HUES64 (cell line): ENCODE measurements at regions not wholly inside any gene's neighbourhood (a gene's known extent, or its start where the extent isn't known, plus 50 kb on each side); places are given as distances from the start of the nearest gene placed in this dataset.
"Not testable (repeated sequence)": the region's sequence is repeated elsewhere in the genome, so short reads cannot be mapped to it uniquely, and the experiment has no call there.

Experiments used
- H3K27ac ChIP-seq: 2 replicates; pipeline ENCODE4 v1.7.0; 2013; ENCODE audit warnings: low read depth, low read length, inconsistent platforms
- H3K27me3 ChIP-seq: 2 replicates; pipeline ENCODE4 v1.6.1; 2013; ENCODE audit warnings: mild to moderate bottlenecking, low read length; ENCODE audit not compliant: insufficient read depth
- H3K36me3 ChIP-seq: 2 replicates; pipeline ENCODE4 v1.6.1; 2013; ENCODE audit warnings: mild to moderate bottlenecking, low read length; ENCODE audit not compliant: insufficient read depth
- H3K4me1 ChIP-seq: 2 replicates; pipeline ENCODE4 v1.6.1; 2013; ENCODE audit warnings: mild to moderate bottlenecking, low read length, moderate library complexity; ENCODE audit not compliant: insufficient read depth
- H3K4me3 ChIP-seq: 2 replicates; pipeline ENCODE4 v1.5.1; 2013; ENCODE audit warnings: mild to moderate bottlenecking, low read length, moderate library complexity
- H3K9ac ChIP-seq: 2 replicates; pipeline ENCODE4 v1.6.1; 2013; ENCODE audit warnings: mild to moderate bottlenecking, low read depth, low read length
- H3K9me3 ChIP-seq: 2 replicates; pipeline ENCODE4 v1.6.1; 2013; ENCODE audit warnings: low read depth, low read length; ENCODE audit not compliant: insufficient read depth
- WGBS: fragments of 150-250, 120-280 bp; methylation state at CpG from one replicate; pipeline ENCODE4 v1.1.7; 2013; ENCODE audit warnings: missing lambda C conversion rate; 5-methylcytosine and 5-hydroxymethylcytosine counted together

DNA sequence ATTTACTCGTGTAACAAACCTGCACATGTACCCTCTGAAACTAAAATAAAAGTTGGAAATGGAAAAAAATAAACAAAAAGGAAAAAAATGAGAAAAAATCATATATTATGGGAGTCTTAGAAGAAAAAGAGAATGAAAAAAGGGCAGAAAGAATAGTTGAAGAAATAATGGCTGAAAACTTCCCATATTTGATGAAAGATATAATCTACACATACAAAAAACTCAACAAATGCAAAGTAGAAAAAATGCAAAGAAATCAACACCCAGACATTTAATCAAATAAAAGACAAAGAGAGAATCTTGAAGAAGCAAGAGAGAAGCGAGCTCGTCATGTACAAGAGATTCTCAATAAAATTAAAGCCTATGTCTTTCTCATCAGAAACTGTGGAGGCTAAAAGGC is 73.8 kb downstream of the SLC25A46 start:
- Histone ChIP-seq H3K4me3 (no peak overlapping the region), H3K27ac (no peak overlapping the region), H3K9ac (no peak overlapping the region), H3K4me1 (no peaks in the 10 kb centered on the region), H3K27me3 (no peaks in the 10 kb centered on the region), H3K9me3 (no peaks in the 10 kb centered on the region), H3K36me3 (no peaks in the 10 kb centered on the region)
- WGBS, result 100% methylated on average over 2 of the region's 3 CpGs

DNA sequence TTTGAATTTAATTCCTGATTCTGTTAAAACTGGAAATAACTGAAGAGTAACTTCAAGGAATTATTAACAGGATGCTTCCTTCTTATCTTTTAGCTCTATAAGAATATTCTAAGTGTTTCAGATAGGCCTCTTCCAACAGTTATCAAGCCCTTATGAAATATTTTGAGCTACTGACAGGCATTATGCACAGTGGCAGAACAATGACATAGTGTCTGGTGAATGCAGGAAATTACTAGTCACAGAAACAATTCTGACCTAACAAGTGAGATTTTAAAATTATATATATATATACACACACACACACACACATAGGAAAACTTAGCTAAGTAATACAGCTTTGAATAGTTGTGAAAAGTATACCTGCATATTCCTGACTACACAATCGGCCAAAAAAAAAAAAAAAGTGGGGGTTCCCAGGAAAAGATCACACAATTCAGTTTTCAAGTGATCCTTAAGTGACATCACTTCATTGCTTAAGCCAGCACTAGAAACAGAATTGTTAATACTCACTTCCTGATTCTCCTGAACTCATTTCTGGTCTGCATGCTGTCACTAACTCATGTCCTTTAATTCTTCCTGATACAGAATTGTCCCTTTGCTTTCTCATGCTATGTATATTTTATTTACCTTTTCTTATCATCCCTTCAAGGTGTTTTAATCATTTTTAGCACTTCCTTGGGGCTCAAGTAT is 77.3 kb downstream of the SLC25A46 start:
- H3K9me3 ChIP-seq, result no peaks in the 10 kb centered on the region
- no peak overlapping the region for H3K4me3 ChIP-seq
- H3K36me3 ChIP-seq, result no peaks in the 10 kb centered on the region
- no peak overlapping the region for H3K27ac ChIP-seq
- no peak overlapping the region for H3K9ac ChIP-seq
- H3K4me1 ChIP-seq, result no peaks in the 10 kb centered on the region
- no peaks in the 10 kb centered on the region for H3K27me3 ChIP-seq
- WGBS, result 81% methylated on average over 1 of the region's 1 CpG

DNA sequence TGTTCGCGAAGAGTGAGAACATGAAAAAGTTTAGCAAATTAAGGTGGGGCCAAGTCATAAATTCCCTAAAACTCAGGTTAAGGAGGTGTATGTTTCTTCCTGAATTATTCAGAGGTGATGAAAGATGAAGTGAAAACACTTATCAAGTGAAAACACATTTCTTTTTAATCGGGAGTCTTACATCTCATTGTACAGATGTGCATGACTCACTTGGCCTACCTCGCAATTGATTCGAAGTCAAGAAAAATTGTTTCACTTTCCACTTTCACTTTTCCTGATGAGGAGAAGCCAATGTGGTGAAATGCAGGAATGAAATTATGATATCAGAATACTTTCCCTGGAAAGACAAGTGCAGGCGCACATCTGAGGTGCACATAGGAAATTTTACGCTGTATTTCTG is 78.7 kb downstream of the SLC25A46 start:
- H3K9ac ChIP-seq, result no peak overlapping the region
- H3K27ac ChIP-seq, result no peak overlapping the region
- no peaks in the 10 kb centered on the region for H3K9me3 ChIP-seq
- WGBS, result 97% methylated on average over 7 of the region's 7 CpGs
- no peaks in the 10 kb centered on the region for H3K27me3 ChIP-seq
- no peaks in the 10 kb centered on the region for H3K36me3 ChIP-seq
- no peak overlapping the region for H3K4me3 ChIP-seq
- no peaks in the 10 kb centered on the region for H3K4me1 ChIP-seq

DNA sequence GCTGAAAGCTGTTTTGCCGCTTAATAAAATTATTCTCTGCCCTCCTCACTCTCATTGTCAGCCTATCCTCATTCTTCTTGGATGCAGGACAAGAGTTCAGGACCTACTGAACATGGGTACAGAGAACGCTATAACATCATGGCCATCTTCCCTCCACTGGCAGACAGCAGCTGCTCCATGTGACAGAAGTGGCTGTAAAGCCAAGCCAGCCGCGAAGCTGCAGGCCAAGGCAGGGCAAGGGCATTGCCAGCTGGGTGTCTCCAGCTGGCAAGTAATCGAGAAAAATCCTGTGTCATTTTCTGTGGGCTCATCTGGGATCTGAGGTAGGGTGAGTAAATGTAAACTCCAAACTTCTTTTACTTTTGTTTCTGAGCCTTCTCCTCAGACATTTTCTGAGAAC is 84.8 kb downstream of the SLC25A46 start:
- no peak overlapping the region for H3K4me3 ChIP-seq
- H3K9me3 ChIP-seq, result peaks cover 39% of the 10 kb centered on the region
- no peaks in the 10 kb centered on the region for H3K4me1 ChIP-seq
- no peak overlapping the region for H3K27ac ChIP-seq
- H3K27me3 ChIP-seq, result no peaks in the 10 kb centered on the region
- no peak overlapping the region for H3K9ac ChIP-seq
- 97% methylated on average over 5 of the region's 5 CpGs for WGBS
- no peaks in the 10 kb centered on the region for H3K36me3 ChIP-seq

DNA sequence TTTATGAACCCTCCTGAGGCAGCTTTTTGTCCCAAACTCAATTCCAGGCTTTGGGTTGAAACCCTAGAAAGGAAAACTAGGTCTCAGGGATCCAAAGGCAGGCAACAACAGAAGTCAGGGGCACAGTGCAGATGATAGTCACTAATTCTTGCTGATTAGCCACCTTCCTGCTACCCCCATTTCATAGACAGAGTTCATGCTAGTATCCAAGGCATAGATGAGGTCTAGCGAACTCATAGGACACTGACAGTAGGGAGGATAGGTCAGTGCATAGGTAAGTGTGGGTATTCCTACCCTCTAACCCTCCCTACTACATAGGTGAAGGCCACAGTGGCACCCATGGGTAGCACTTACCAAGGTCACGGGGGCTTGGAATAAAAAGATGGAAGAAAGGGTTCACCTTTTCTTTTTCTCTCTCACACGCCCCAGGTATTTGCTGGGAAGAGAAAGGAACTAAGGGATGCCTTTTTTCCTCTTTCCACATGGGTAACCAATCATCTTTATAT is 86.2 kb downstream of the SLC25A46 start:
- H3K9me3 ChIP-seq, result peaks cover 47% of the 10 kb centered on the region
- H3K4me3 ChIP-seq, result no peak overlapping the region
- H3K4me1 ChIP-seq, result no peaks in the 10 kb centered on the region
- H3K27me3 ChIP-seq, result no peaks in the 10 kb centered on the region
- no CpG with 5 or more reads among the region's 3 CpGs for whole genome bisulfite sequencing
- H3K36me3 ChIP-seq, result no peaks in the 10 kb centered on the region
- no peak overlapping the region for H3K9ac ChIP-seq
- H3K27ac ChIP-seq, result no peak overlapping the region

DNA sequence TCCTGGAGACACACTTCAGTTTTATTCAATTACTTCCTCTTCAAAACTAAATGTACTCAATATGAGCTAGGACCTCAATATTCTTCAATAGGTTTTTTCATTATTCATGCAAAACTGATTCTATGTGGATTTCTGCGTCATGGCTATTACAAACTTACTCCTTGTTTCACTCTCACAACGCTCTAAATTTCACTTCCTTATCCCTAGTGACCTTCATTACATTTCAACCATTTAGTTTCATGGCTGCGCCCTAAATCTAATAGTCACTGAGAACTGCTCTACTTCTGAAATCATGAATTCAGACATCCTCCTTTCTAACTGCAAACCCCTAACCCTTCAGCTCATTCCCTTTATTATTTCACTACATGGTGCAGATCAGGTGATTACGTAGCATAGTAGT is 93.9 kb downstream of the SLC25A46 start:
- Histone ChIP-seq H3K4me3 (no peak overlapping the region), H3K9me3 (peaks cover 17% of the 10 kb centered on the region), H3K27ac (no peak overlapping the region), H3K9ac (no peak overlapping the region), H3K27me3 (no peaks in the 10 kb centered on the region), H3K4me1 (peaks cover 7% of the 10 kb centered on the region; the same call in 1 of the 2 replicates), H3K36me3 (no peaks in the 10 kb centered on the region)
- 95% methylated on average over 4 of the region's 4 CpGs for WGBS

DNA sequence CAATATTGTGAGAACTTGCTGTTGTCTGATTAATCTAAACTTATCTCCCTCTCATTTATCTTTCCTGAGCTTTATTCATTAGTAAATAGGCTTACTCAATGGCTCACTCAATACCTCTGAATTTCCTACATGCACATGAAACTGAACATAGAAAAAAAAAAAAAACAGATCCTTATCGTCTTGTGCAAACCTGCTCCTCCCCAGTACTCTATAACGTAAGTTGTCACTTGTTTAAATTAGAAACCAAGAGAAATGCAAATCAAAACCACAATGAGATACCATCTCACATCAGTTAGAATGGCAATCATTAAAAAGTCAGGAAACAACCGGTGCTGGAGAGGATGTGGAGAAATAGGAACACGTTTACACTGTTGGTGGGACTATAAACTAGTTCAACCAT is 96.1 kb downstream of the SLC25A46 start:
- not testable (repeated sequence) for H3K9ac ChIP-seq, H3K4me3 ChIP-seq, H3K27ac ChIP-seq, H3K36me3 ChIP-seq, H3K4me1 ChIP-seq, H3K27me3 ChIP-seq, H3K9me3 ChIP-seq
- 94% methylated on average over 4 of the region's 4 CpGs for WGBS

DNA sequence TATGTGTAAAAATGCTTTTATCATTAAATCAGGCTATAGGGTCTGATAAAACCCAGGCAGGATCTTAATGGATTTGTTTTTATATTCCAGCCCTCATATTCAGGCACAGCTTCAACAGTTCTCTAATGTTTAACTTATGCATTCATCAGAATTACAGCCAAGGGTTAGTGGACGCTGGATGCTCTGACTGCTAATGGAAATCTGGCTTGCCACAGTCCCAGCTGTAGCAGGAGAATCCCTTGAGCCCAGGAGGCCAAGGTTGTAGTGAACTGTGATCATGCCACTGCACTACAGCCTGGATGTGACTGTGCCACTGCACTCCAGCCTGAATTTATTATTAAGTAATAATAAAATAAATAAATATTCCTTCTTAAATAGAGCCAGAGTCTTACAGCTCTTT is 98.0 kb downstream of the SLC25A46 start:
- Histone ChIP-seq H3K4me3 (no peak overlapping the region), H3K4me1 (peaks cover 5% of the 10 kb centered on the region; the same call in 1 of the 2 replicates), H3K27ac (no peak overlapping the region), H3K9me3 (no peaks in the 10 kb centered on the region), H3K27me3 (no peaks in the 10 kb centered on the region), H3K9ac (no peak overlapping the region), H3K36me3 (no peaks in the 10 kb centered on the region)
- 94% methylated on average over 1 of the region's 1 CpG for WGBS

DNA sequence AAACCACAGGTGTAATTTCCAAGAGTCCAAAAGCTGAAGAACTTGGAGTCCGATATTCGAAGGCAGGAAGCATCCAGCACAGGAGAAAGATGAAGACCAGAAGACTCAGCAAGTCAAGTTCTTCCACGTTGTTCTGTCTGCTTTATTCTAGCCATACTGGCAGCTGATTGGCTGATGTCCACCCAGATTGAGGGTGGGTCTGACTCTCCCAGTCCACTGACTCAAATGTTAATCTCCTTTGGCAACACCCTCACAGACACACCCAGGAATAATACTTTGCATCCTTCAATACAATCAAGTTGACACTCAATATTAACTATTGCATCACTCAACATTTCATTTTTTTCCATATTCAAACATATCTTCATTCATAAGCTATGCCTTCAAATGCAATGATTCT is 99.5 kb downstream of the SLC25A46 start:
- 83% methylated on average over 3 of the region's 3 CpGs for WGBS
- H3K27ac ChIP-seq, H3K27me3 ChIP-seq, H3K9me3 ChIP-seq, H3K4me1 ChIP-seq, H3K4me3 ChIP-seq, H3K36me3 ChIP-seq, H3K9ac ChIP-seq: not testable (repeated sequence)

DNA sequence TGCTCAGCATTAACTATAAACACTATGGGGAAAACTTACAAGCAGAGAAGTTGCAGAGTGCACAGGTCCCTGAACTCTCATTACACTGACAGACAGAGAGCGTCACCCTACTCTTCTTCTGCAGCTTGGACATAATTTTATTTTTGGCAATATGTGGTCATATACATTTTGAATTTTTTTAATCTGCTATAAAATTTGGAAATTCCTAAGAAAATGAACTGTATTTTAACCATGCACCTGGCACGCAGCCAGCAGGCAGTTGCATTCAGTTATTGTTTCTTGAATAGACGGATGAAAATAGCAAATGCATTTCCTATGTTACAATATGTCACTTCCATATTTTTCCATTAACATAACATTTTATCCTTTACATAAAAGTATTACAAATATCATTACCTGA is 100.2 kb downstream of the SLC25A46 start:
- no peaks in the 10 kb centered on the region for H3K4me1 ChIP-seq
- H3K9me3 ChIP-seq, result no peaks in the 10 kb centered on the region
- no peak overlapping the region for H3K27ac ChIP-seq
- H3K27me3 ChIP-seq, result no peaks in the 10 kb centered on the region
- no peak overlapping the region for H3K4me3 ChIP-seq
- WGBS, result 100% methylated on average over 2 of the region's 3 CpGs
- H3K36me3 ChIP-seq, result no peaks in the 10 kb centered on the region
- no peak overlapping the region for H3K9ac ChIP-seq

DNA sequence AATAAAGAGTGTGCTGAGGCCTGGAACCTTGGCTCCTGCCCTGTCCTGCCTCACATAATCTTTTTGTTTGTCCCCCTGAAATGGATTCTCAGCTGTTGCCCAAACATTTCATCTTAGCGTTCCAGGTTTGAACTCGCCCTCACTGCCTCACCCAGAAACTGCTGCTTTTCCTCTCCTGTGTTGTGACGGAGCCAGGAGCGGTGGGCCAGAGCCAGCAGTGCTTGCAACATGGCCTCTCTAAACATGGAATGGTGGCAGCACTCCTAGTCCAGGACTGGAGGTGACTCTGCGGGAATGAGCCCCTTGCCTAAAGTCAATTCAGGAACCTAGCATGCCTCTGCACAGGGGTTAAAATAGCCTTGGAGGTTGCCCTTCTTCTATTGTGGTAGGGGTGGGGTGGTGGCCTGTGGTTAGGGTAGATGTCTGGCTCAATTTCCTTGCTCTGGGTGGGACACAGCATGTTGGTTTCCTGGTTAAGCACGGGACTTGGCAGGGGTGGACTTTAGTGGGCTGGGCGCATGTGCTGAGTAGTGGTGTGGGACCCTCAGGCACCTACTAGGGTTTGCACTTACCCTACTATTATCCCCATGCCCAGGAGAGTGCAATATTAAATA is 101.6 kb downstream of the SLC25A46 start:
- Histone ChIP-seq H3K27ac (no peak overlapping the region), H3K4me1 (no peaks in the 10 kb centered on the region), H3K4me3 (no peak overlapping the region), H3K9me3 (no peaks in the 10 kb centered on the region), H3K9ac (no peak overlapping the region), H3K27me3 (no peaks in the 10 kb centered on the region), H3K36me3 (no peaks in the 10 kb centered on the region)
- WGBS, result 93% methylated on average over 7 of the region's 7 CpGs
